Peyer's patch (tissue), 4 donors: ENCODE measurements at regions not wholly inside any gene's neighbourhood (a gene's known extent, or its start where the extent isn't known, plus 50 kb on each side); places are given as distances from the start of the nearest gene placed in this dataset.

Experiments
- DNase-seq, 3 donors: peaks; one replicate each; pipeline ENCODE4 v3.0.0-alpha.2; 2017 to 2019
- H3K27ac ChIP-seq, 4 donors: fragments of 200-600 bp; sonication (generic); one replicate each; pipeline ENCODE4 v1.5.1; 2016 to 2019
- H3K27me3 ChIP-seq, 2 donors: fragments of 200-600 bp; sonication (generic); one replicate each; pipeline ENCODE4 v1.5.1; 2019
- H3K36me3 ChIP-seq, 3 donors: fragments of 200-600 bp; sonication (generic); one replicate each; pipeline ENCODE4 v1.5.1; 2016 to 2019
- H3K4me1 ChIP-seq, 4 donors: fragments of 200-600 bp; sonication (generic); one replicate each; pipeline ENCODE4 v1.5.1; 2016 to 2019
- H3K4me3 ChIP-seq, 4 donors: fragments of 200-600 bp; sonication (generic); 1 replicate in 3 of 4; 2 replicates in 1 of 4; pipeline ENCODE4 v1.5.1; 2016 to 2019; ENCODE audit warnings: mild to moderate bottlenecking in 1 of 4
- H3K9me3 ChIP-seq, 4 donors: fragments of 200-600 bp; sonication (generic); one replicate each; pipeline ENCODE4 v1.5.1; 2016 to 2019; ENCODE audit warnings: mild to moderate bottlenecking in 1 of 4
- CTCF ChIP-seq, 6 experiments: fragments of 450-650 bp in 4 of 6; fragments of 200-600 bp in 2 of 6; sonication (generic) in 1 of 6; IDR thresholded peaks; one replicate each; pipeline ENCODE4 v1.5.1; 2017 to 2019; ENCODE audit warnings: antibody characterized with exemption in 6 of 6, mild to moderate bottlenecking in 3 of 6, moderate library complexity in 1 of 6
- POLR2A ChIP-seq, 2 donors: fragments of 450-650 bp; IDR thresholded peaks; one replicate each; pipeline ENCODE4 v1.5.1; 2017; ENCODE audit warnings: antibody characterized with exemption in 2 of 2, mild to moderate bottlenecking in 2 of 2, moderate library complexity in 2 of 2

GRCh38 chr10:29064680-29065079 lies 224.2 kb upstream of the LYZL1 start:
- TF ChIP-seq POLR2A (IDR thresholded peaks at IDR 0.05) = no peak
- TF ChIP-seq CTCF (IDR thresholded peaks at IDR 0.05) = no peak
- H3K27ac ChIP-seq = no peak overlapping the region
- DNase-seq = no peak

GRCh38 chr10:29067161-29067560 lies 221.7 kb upstream of the LYZL1 start:
- Histone ChIP-seq H3K36me3 (no peaks in the 10 kb centered on the region), H3K27ac (no peak overlapping the region), H3K4me3 (no peak overlapping the region), H3K4me1 (no peaks in the 10 kb centered on the region), H3K27me3 (no peaks in the 10 kb centered on the region), H3K9me3 (no peaks in the 10 kb centered on the region)
- no peak for DNase-seq
- no peak for TF ChIP-seq POLR2A (IDR thresholded peaks at IDR 0.05)
- TF ChIP-seq CTCF (IDR thresholded peaks at IDR 0.05) = no peak

More at GRCh38 chr10:29064680-29065079, 224.2 kb upstream of the LYZL1 start:
- no peak overlapping the region for H3K4me3 ChIP-seq
- H3K36me3 ChIP-seq = no peaks in the 10 kb centered on the region
- H3K4me1 ChIP-seq = no peaks in the 10 kb centered on the region
- H3K9me3 ChIP-seq = no peaks in the 10 kb centered on the region
- no peaks in the 10 kb centered on the region for H3K27me3 ChIP-seq

- no peak for TF ChIP-seq CTCF (IDR thresholded peaks at IDR 0.05)
- TF ChIP-seq POLR2A (IDR thresholded peaks at IDR 0.05) = no peak
- Histone ChIP-seq H3K4me3 (no peak overlapping the region), H3K9me3 (no peaks in the 10 kb centered on the region), H3K36me3 (no peaks in the 10 kb centered on the region), H3K4me1 (no peaks in the 10 kb centered on the region), H3K27ac (no peak overlapping the region), H3K27me3 (no peaks in the 10 kb centered on the region)
- DNase-seq = no peak
Measured at GRCh38 chr10:29067628-29068027, 221.2 kb upstream of the LYZL1 start.

GRCh38 chr10:29068302-29068701 lies 220.6 kb upstream of the LYZL1 start:
- TF ChIP-seq POLR2A (IDR thresholded peaks at IDR 0.05) (no peak), CTCF (IDR thresholded peaks at IDR 0.05) (no peak)
- no peak for DNase-seq
- no peaks in the 10 kb centered on the region for H3K4me1 ChIP-seq
- no peaks in the 10 kb centered on the region for H3K9me3 ChIP-seq
- H3K27ac ChIP-seq = no peak overlapping the region
- no peaks in the 10 kb centered on the region for H3K27me3 ChIP-seq
- no peak overlapping the region for H3K4me3 ChIP-seq
- no peaks in the 10 kb centered on the region for H3K36me3 ChIP-seq

GRCh38 chr10:29068966-29069365 lies 219.9 kb upstream of the LYZL1 start:
- H3K36me3 ChIP-seq = no peaks in the 10 kb centered on the region
- no peaks in the 10 kb centered on the region for H3K27me3 ChIP-seq
- TF ChIP-seq CTCF (IDR thresholded peaks at IDR 0.05) = no peak
- TF ChIP-seq POLR2A (IDR thresholded peaks at IDR 0.05) = no peak
- H3K4me1 ChIP-seq = no peaks in the 10 kb centered on the region
- H3K27ac ChIP-seq = no peak overlapping the region
- no peaks in the 10 kb centered on the region for H3K9me3 ChIP-seq
- no peak overlapping the region for H3K4me3 ChIP-seq
- DNase-seq = no peak

GRCh38 chr10:29069941-29070340 lies 218.9 kb upstream of the LYZL1 start:
- Histone ChIP-seq H3K27ac (no peak overlapping the region), H3K9me3 (no peaks in the 10 kb centered on the region), H3K4me3 (no peak overlapping the region), H3K27me3 (no peaks in the 10 kb centered on the region), H3K36me3 (no peaks in the 10 kb centered on the region), H3K4me1 (no peaks in the 10 kb centered on the region)
- TF ChIP-seq CTCF (IDR thresholded peaks at IDR 0.05) (no peak), POLR2A (IDR thresholded peaks at IDR 0.05) (no peak)
- no peak for DNase-seq
